ENCODE measurements at regions not wholly inside any gene's neighbourhood (a gene's known extent, or its start where the extent isn't known, plus 50 kb on each side); places are given as distances from the start of the nearest gene placed in this dataset.
"Not testable (repeated sequence)": the region's sequence is repeated elsewhere in the genome, so short reads cannot be mapped to it uniquely, and the experiment has no call there.

- no peak for DNase-seq (ENCODE audit: low spot score)
These were observed 102.6 kb downstream of the PLG start for GRCh38 chr6:160804639-160805038.

DNA sequence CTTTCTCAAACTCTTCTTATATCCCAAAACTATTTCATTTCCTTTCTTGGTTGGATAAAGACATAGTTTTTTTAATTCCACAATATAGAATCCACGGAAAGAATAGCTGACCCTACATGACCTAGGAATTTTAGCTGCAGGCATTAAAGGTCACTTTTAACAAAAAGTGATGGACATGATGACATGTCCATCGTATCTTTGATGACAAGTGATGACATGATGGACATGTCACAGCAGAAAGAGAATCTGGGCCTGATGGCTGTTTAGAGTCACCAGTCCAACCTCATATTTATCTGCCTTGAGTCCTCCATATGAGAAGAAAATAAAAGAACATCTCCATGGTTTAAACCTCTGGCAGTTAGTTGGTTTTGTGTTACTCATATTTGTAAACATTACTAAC is 106.2 kb downstream of the PLG start:
- DNase-seq (ENCODE audit: low spot score) = no peak

DNA sequence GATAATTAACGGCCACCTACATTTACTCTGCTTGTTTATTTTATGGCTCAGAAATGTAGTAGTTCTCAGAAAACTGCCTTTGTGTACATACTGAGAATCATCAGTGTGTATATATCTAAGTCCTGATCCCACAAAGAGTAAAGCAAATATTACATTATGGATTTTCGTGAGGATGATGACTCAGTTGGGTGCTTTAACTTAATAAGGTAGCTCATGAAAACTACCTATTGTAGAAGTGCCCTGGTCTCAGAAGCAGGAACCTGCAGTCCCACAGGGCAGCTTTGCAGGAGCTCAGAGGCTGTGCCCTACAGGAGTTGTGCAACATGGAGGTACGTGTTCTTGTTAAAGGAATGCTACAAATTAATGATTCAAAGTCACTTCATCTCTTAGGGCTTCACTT is 108.2 kb downstream of the PLG start:
- DNase-seq (ENCODE audit: low spot score) = no peak

DNA sequence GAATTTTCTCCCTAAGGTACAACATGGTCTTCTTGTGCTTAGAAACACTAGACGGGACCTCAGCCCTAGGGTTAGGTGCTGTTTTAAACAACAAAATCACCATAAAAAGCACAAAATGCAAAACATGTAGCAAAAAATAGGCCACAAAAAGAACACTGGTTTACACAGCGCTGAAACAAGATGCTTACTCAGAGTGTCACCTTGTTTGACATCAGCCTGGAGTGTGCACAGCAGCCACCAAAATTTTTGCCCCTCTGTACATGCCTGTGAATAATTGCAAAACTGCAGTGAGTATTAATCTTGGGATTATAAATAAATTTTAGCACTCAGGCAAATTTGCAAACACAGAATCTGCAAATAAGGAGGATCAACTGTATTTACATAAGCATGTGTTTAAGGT is 110.1 kb downstream of the PLG start:
- no peak for DNase-seq (ENCODE audit: low spot score)

GRCh38 chr6:160818934-160819333 is 116.9 kb downstream of the PLG start:
- DNase-seq (ENCODE audit: low spot score) = no peak

DNA sequence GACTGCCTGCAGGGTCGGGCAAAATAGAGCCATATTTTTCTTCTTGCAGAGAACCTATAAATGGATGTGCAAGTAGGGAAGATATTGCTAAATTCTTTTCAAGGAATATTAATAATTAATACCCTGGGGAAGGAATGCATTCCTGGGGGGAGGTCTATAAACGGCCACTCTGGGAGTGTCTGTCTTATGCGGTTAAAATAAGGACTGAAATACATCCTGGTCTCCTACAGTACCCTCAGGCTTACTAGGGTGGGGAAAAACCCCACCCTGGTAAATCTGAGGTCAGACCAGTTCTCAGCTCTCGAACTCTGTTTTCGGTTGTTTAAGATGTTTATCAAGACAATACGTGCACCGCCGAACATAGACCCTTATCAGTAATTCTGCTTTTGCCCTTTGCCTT is 118.6 kb downstream of the PLG start:
- DNase-seq (ENCODE audit: low spot score) = not testable (repeated sequence)

DNA sequence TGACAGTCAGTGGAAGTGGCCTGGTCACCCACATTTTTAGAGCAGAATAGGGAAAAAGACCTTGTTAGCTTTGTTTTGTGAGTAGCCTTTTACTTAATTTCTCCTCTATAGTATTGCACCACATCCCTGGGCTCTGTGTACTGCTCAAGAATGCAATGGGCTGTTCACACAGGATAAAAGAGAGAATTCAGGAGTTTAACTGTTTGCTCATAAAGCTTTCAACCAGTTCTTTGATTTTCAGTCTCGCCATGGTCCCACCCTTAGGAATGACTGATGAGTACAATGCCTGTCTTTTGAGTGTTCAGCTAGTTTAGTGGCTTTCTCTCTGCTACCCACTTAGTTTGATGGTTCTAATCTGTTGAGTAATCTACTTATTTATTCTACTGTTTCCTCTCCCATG is 129.7 kb downstream of the PLG start:
- no peak for DNase-seq (ENCODE audit: low spot score)

DNA sequence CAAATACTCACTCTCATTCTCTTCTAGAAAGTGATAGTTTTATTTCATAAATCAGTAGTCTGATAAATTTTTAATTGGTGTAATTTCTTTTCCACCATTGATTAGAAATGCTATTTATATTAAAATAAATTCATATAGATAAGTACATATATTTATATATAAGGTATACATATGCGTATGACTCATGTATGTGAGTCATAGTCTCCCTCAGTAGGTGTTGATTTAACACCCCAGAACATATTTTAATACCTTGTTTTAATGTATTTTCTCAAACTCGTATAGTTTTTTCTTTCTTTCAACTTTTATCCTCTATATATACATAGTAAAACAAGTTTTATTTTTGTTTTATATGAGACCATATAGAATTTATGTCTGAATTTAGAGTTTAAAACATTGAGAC is 130.4 kb downstream of the PLG start:
- DNase-seq (ENCODE audit: low spot score) = no peak

DNA sequence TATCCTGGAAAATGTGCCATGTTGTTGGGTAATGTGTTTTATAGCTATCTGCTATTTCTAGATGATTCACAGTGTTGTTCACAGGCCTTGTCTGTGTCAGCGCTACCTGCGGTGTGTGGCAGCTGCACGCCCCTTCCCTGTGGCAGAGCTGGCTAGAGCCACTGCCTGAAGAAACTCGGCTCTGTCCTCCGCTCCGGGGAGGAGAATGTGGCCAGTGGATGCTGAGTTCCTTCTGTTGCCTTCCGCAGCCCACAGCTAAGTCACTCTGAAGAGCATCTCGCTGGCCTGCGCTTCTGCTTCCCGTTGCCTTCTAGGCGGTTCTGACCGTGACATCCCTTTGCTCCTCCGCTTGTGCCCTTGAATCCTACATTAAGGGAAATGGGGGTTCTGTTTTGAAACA is 135.1 kb downstream of the PLG start:
- no peak for DNase-seq (ENCODE audit: low spot score)

- DNase-seq (ENCODE audit: low spot score) = no peak
These were observed 140.5 kb upstream of the MAP3K4 start for GRCh38 chr6:160851031-160851430.

GRCh38 chr6:160853946-160854345 is 137.6 kb upstream of the MAP3K4 start:
- DNase-seq (ENCODE audit: low spot score) = no peak

DNA sequence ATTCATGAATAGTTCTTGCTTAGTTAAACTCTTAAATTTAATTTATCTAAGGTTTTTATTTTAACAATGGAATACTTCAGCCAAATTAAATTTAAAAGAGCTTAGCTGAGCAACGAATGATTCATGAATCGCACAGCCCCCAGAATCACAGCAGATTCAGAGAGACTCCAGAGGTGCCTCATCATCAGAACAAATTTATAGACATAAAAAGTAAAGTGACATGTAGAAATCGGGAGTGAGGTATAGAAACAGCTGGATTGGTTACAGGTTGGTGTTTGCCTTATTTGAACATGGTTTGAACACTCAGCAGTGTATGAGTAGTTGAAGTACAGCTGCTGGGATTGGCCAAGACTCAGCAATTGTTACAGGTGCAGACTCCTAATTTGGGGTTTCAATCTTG is 132.7 kb upstream of the MAP3K4 start:
- no peak for DNase-seq (ENCODE audit: low spot score)

GRCh38 chr6:160859822-160860221 is 131.7 kb upstream of the MAP3K4 start:
- no peak for DNase-seq (ENCODE audit: low spot score)

DNA sequence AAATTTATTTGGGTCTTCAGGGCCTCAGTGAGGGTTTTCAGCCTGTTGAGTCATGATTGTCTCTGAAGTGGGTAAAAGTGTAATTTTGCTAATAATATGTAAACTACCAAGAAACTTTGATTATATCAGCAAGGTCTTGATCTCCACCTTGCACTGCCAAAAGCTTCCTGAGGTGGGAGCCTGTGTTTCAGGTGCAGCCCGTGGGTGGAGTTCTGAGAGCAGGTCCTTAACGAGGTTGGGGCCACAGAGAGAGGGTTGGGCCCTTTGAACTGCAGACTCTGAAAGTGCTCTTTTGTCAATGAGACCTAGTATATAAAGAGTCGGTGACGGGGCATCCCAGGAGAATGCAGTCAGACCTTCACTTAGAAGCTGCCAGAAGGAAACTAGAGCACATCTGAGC is 129.7 kb upstream of the MAP3K4 start:
- no peak for DNase-seq (ENCODE audit: low spot score)

GRCh38 chr6:160863782-160864181 is 127.8 kb upstream of the MAP3K4 start:
- DNase-seq (ENCODE audit: low spot score) = no peak

DNA sequence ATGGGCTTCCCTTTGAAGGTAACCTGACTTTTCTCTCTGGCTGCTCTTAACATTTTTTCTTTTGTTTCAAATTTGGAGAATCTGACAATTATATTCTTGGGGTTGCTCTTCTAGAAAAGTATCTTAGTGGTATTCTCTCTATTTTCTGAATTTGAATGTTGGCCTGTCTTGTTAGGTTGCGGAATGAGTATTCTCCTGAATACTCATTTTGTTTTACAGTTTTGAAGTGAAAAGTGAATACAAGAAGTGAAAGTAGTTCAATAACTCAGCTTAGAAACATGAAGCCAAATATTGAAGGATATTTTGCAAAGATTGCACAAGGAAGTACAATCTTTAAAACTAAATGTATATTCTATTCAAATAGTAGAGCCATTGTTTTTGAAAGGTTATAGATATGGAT is 120.2 kb upstream of the MAP3K4 start:
- no peak for DNase-seq (ENCODE audit: low spot score)

GRCh38 chr6:160881148-160881808 is 110.3 kb upstream of the MAP3K4 start:
- no peak for DNase-seq (ENCODE audit: low spot score)

DNA sequence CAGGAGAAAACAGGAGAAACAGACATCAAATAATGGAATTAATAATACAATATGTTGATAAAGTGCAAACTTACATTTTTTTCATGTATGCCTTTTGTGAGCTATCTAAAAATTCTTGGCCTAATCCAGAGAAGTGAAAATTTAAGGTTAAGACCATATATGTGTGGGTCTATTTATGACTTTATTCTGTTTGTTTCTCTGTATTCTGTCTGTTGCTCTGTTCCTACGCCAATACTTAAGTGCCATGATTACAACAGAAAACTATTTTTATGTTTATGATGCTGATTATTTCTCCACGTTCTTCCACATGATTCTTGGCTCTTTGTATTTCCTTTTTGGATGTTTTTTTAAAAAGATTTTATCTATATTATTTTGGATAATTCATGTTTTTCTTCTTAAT is 109.6 kb upstream of the MAP3K4 start:
- no peak for DNase-seq (ENCODE audit: low spot score)

- peak; percentile 12 for DNase-seq (ENCODE audit: low spot score)
These were observed 108.7 kb upstream of the MAP3K4 start for GRCh38 chr6:160882791-160883279.

DNA sequence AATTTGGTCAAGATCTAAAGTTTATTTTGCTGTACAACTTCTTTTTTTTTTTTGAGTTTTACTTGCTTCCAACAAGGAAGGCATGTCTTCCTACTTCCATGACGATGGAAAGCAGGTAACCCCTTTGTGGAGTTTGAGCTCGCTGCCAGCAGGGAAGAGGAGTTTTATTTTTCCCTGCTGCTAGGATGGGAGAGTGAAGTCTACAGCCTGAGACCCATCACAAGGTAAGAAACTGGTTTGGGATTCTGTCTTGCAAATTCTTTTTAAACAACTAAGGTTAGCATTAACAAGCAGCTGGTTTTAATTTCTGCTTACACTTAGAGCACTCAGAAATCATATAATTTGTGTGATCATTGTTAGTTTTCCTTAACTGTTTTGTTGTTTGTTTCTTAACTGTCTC is 108.0 kb upstream of the MAP3K4 start:
- no peak for DNase-seq (ENCODE audit: low spot score)

- DNase-seq (ENCODE audit: low spot score) = no peak
These were observed 107.6 kb upstream of the MAP3K4 start for GRCh38 chr6:160883999-160884398.

DNA sequence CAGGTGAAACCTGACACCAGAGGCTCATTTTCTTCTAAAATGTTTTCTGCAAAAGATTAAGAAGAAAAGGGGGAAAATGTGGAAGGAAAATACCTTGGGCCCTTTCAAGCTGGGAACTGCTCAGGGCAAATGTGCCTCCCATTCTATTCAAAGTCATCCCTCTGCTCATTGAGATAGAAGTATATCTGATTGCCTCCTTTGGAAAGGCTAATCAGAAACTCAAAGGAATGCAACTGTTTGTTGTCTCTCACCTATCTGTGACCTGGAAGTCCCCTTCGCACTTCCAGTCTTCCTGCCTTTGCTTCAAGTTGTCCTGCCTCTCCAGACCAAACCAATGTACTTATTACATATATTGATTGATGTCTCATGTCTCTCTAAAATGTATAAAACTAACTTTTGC is 102.4 kb upstream of the MAP3K4 start:
- not testable (repeated sequence) for DNase-seq (ENCODE audit: low spot score)

DNA sequence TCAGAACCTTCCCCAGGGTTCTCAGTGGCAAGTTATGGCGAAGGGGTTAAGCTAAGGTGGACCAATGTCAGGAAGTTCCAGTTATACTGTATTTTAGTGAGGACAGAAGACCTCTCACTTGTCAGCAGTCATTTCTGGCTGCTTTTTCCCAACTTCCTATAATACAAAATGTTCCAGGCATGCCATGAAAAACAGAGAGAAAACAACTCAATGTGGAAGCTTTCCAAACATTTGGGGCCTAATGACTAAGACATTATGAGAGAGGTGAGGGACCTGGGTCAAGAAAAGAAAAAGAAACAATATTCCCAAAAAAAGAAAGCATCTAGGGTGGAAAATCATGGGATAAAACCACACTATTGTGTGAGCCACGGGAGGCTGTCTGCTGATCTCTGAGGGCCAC is 99.9 kb upstream of the MAP3K4 start:
- DNase-seq (ENCODE audit: low spot score) = no peak

- no peak for DNase-seq (ENCODE audit: low spot score)
These were observed 96.0 kb upstream of the MAP3K4 start for GRCh38 chr6:160895562-160895961.

Data from RKO (cell line).